IgD-negative memory B cell (primary cell): ENCODE measurements at regions not wholly inside any gene's neighbourhood (a gene's known extent, or its start where the extent isn't known, plus 50 kb on each side); places are given as distances from the start of the nearest gene placed in this dataset.
"Not testable (repeated sequence)": the region's sequence is repeated elsewhere in the genome, so short reads cannot be mapped to it uniquely, and the experiment has no call there.

Source experiments
- H3K27ac Mint-ChIP-seq, 3 donors: one replicate each; pipeline ENCODE4 v1.8.0; 2020 to 2022; ENCODE audit warnings: mild to moderate bottlenecking in 3 of 3, mixed read lengths in 3 of 3, moderate library complexity in 1 of 3
- H3K27me3 Mint-ChIP-seq: one replicate; pipeline ENCODE4 v1.8.0; 2021; ENCODE audit warnings: mixed read lengths
- H3K36me3 Mint-ChIP-seq: one replicate; pipeline ENCODE4 v1.8.0; 2020; ENCODE audit warnings: mild to moderate bottlenecking, mixed read lengths
- H3K4me1 Mint-ChIP-seq, 3 donors: one replicate each; pipeline ENCODE4 v1.8.0; 2020 to 2022; ENCODE audit warnings: mixed read lengths in 3 of 3, mild to moderate bottlenecking in 1 of 3
- H3K4me3 Mint-ChIP-seq, 4 donors: one replicate each; pipeline ENCODE4 v1.8.0; 2020 to 2022; ENCODE audit warnings: mild to moderate bottlenecking in 4 of 4, mixed read lengths in 4 of 4, moderate library complexity in 3 of 4
- H3K9me3 Mint-ChIP-seq, 3 donors: one replicate each; pipeline ENCODE4 v1.8.0; 2020 to 2021; ENCODE audit warnings: mixed read lengths in 3 of 3, mild to moderate bottlenecking in 1 of 3

DNA sequence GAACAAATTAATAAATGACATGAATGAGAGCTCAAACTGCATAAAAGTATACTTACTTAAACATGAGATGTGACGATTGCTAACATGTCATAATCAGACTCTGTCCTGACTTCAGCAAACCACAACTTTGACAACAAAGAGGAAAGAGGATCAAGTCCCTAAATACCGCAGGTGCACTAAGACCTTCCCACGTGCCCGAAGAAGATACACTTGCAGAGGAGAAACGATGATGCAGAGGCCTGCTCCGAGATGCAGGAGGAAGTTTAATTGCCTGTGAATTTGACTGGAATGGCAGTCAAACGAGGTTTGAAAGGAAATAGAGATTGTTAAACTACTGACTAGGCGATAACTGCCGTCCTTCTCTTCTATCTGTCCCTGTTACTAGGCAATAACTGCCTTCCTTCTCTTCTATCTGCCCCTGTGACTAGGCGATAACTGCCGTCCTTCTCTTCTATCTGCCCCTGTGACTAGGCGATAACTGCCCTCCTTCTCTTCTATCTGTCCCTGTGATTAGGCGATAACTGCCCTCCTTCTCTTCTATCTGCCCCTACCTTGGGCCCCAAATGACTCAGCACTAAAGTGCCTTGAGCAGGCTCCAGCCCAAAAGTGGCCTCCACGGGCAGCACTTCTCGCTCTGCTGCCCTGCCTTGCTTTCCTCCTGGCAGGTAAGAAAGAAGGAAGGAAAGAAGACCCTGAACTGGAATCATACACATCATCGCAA, 2226.0 kb upstream of the DEFB115 start:
- not testable (repeated sequence) for H3K27ac Mint-ChIP-seq, H3K4me3 Mint-ChIP-seq, H3K36me3 Mint-ChIP-seq, H3K27me3 Mint-ChIP-seq, H3K4me1 Mint-ChIP-seq
- peaks cover 5 to 26% (median 7%) of the 10 kb centered on the region in 3 donors for H3K9me3 Mint-ChIP-seq

- H3K36me3 Mint-ChIP-seq, H3K27ac Mint-ChIP-seq, H3K4me1 Mint-ChIP-seq, H3K27me3 Mint-ChIP-seq, H3K4me3 Mint-ChIP-seq: not testable (repeated sequence)
- H3K9me3 Mint-ChIP-seq: peaks cover 1 to 18% (median 4%) of the 10 kb centered on the region in 3 donors
Measured at GRCh38 chr20:29044239-29044638, 2213.2 kb upstream of the DEFB115 start.

DNA sequence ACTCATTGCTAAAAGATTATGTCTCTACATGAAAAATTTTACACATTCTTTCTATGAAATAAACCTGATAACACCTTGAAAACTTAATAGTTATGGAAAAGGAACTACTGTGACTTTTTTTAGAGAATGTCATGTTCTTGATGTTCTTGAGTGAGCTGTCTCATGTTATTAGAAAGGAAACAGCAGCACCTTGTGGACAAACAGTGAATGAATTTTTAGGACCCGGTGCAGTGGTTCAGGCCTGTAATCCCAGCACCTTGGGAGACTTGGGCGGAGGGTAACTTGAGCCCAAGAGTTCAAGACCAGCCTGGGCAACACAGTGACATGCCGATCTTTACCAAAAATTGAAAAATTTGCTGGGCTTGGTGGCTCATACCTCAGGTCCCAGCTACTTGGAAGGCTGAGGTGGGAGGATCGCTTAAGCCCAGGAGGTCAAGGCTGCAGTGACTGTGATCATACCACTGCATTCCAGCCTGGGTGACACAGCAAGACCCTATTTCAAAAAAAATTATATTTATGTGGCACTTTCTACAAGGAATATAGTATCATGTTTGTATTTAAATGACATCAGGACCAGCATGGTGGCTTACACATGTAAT, 2207.4 kb upstream of the DEFB115 start:
- H3K4me1 Mint-ChIP-seq, H3K4me3 Mint-ChIP-seq, H3K36me3 Mint-ChIP-seq, H3K27ac Mint-ChIP-seq, H3K27me3 Mint-ChIP-seq: not testable (repeated sequence)
- H3K9me3 Mint-ChIP-seq: peaks cover 0 to 17% (median 2%) of the 10 kb centered on the region in 3 donors

DNA sequence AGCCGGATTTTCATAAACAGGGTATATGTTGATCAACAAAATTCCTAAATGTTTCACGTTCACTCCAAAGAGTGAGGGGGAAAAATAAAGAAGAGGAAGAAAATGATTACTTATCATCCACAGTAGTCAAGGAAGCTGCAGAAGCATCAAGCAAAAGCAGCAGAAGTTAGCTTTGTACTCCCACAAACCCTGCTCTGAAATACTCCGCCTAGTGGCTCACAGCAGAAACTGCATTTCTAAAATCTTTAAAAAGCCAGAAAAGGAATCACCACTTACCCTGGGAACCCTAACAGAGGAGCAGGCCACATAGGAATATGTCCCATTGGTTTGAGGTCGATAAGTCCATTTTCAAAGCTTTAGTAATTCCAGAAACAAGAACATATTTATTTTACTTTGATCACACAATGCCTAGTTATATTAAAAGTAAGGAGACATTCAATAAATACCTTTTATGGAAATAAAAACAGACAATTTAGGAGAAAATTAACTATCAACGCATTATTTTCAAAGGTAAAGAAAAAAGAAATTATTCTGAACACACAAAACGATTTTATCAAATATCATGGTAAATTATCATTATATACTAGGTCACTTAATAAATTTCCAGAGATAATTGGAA, 2199.5 kb upstream of the DEFB115 start:
- not testable (repeated sequence) for H3K4me1 Mint-ChIP-seq, H3K36me3 Mint-ChIP-seq, H3K27ac Mint-ChIP-seq, H3K4me3 Mint-ChIP-seq, H3K27me3 Mint-ChIP-seq
- H3K9me3 Mint-ChIP-seq: peaks cover 2 to 11% (median 4%) of the 10 kb centered on the region in 3 donors

- not testable (repeated sequence) for H3K27me3 Mint-ChIP-seq, H3K27ac Mint-ChIP-seq, H3K36me3 Mint-ChIP-seq, H3K4me3 Mint-ChIP-seq, H3K4me1 Mint-ChIP-seq
- H3K9me3 Mint-ChIP-seq: peaks cover 7 to 17% (median 11%) of the 10 kb centered on the region in 3 donors
Measured at GRCh38 chr20:29062451-29062850, 2195.0 kb upstream of the DEFB115 start.

DNA sequence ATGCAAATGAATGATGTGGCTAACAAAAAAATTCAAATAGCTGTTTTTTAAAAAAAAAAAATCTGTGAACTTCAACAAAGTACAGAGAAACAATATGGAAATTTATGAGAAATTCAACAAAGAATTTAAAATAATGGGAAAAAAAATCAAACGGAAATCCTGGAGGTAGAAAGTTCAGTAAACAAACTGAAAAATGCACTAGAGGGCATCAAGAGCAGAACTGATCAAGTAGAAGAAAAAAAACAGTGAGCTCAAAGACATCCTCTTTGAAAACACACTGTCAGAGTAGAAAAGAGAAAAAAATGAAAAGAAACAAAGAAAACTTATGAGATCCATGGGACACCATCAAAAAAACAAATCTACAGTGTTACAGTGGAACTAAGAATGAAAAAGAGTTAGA, 2191.1 kb upstream of the DEFB115 start:
- H3K36me3 Mint-ChIP-seq, H3K27ac Mint-ChIP-seq, H3K4me1 Mint-ChIP-seq, H3K27me3 Mint-ChIP-seq, H3K4me3 Mint-ChIP-seq: not testable (repeated sequence)
- peaks cover 10 to 17% (median 16%) of the 10 kb centered on the region in 3 donors for H3K9me3 Mint-ChIP-seq

DNA sequence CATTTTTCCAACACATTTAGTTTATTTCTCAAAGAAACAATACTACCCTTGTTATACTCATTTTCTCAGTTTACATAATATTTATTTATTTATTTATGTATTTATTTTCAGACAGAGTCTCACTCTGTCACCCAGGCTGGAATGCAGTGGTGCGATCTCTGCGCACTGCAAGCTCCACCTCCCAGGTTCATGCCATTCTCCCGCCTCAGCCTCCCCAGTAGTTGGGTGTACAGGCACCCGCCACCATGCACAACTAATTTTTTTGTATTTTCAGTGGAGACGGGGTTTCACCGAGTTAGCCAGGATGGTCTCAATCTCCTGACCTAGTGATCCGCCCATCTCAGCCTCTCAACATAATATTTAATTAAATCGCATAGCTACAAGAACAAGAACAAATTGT, 2183.8 kb upstream of the DEFB115 start:
- H3K27me3 Mint-ChIP-seq, H3K36me3 Mint-ChIP-seq, H3K4me3 Mint-ChIP-seq, H3K4me1 Mint-ChIP-seq, H3K27ac Mint-ChIP-seq: not testable (repeated sequence)
- H3K9me3 Mint-ChIP-seq: peaks cover 4 to 16% (median 6%) of the 10 kb centered on the region in 3 donors

- Mint-ChIP-seq H3K27ac (no peak overlapping the region), H3K4me1 (no peaks in the 10 kb centered on the region), H3K4me3 (peak overlapping the region in 2 of 4 donors; percentile 44 to 80), H3K27me3 (no peaks in the 10 kb centered on the region), H3K9me3 (peaks cover 3 to 18% (median 5%) of the 10 kb centered on the region in 3 donors), H3K36me3 (no peaks in the 10 kb centered on the region)
Measured at GRCh38 chr20:29079769-29080690, 2177.4 kb upstream of the DEFB115 start.

GRCh38 chr20:29081712-29082111, 2175.8 kb upstream of the DEFB115 start:
- not testable (repeated sequence) for H3K36me3 Mint-ChIP-seq, H3K4me1 Mint-ChIP-seq, H3K4me3 Mint-ChIP-seq, H3K27ac Mint-ChIP-seq, H3K27me3 Mint-ChIP-seq
- peaks cover 6 to 25% (median 7%) of the 10 kb centered on the region in 3 donors for H3K9me3 Mint-ChIP-seq

DNA sequence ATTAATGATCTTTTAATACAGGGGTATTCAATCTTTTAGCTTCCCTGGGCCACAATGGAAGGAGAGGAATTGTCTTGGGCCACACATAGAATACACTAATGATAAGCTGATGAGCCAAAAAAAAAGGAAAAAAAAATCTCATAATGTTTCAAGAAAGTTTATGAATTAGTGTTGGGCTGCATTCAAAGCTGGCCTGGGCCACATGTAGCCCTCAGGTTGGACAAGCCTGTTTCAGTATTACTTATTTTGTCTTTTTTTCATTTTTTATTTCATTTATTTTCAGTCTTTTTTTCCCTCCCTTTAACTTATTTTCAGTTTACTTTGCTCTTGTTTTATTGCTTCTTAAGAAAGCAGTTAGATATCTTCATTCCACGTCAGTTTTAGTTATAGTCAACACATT, 2171.8 kb upstream of the DEFB115 start:
- peaks cover 6 to 17% (median 6%) of the 10 kb centered on the region in 3 donors for H3K9me3 Mint-ChIP-seq
- no peak overlapping the region for H3K4me3 Mint-ChIP-seq
- no peaks in the 10 kb centered on the region for H3K36me3 Mint-ChIP-seq
- H3K27ac Mint-ChIP-seq: no peak overlapping the region
- no peaks in the 10 kb centered on the region for H3K4me1 Mint-ChIP-seq
- H3K27me3 Mint-ChIP-seq: no peaks in the 10 kb centered on the region

DNA sequence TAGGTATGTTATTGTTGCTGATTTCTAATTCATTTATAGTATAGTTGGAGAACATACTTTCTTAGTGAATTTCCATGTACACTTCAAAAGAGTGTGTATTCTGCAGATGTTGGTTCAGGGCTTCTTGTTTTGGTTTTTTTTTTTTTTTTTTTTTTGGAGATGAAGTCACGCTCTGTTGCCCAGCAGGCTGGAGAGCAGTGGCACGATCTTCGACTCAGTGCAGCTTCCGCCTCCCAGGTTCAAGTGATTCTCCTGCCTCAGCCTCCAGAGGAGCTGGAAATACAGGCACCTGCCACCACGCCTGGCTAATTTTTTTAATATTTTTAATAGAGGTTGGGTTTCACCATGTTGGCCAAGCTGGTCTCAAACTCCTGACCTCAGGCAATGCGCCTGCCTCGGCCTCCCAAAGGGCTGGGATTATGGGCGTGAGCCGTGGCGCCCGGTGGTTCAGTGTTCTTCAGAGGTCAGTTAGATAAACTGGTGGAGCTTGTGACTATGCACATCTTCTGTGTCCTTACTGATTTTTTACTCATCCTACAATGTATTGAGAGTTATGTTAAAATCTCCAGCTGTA, 2171.2 kb upstream of the DEFB115 start:
- H3K27ac Mint-ChIP-seq, H3K27me3 Mint-ChIP-seq, H3K4me1 Mint-ChIP-seq, H3K4me3 Mint-ChIP-seq, H3K36me3 Mint-ChIP-seq: not testable (repeated sequence)
- peaks cover 6 to 17% (median 6%) of the 10 kb centered on the region in 3 donors for H3K9me3 Mint-ChIP-seq

DNA sequence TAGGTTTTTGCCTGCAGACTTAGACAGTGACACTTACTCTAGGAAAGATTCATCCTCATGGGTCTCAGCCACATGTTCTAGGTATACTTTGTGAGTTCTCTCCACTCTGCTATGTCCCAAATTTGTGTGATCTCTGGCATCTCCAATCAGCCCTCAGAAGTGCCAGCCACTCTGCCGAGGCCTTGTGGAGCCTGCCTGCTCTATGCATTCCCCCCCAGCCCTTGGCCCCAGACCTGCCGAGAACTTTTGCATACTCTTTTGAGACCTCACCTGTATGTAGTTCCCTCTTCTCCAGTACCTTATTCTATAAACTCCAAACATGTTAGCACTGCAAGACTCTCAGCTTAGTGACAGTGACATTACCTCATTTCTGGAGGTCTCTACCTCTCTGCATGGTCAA, 2170.5 kb upstream of the DEFB115 start:
- Mint-ChIP-seq H3K4me1 (no peaks in the 10 kb centered on the region), H3K27me3 (no peaks in the 10 kb centered on the region), H3K36me3 (no peaks in the 10 kb centered on the region), H3K4me3 (no peak overlapping the region), H3K27ac (no peak overlapping the region), H3K9me3 (peaks cover 6 to 17% (median 6%) of the 10 kb centered on the region in 3 donors)

- not testable (repeated sequence) for H3K27me3 Mint-ChIP-seq, H3K36me3 Mint-ChIP-seq, H3K4me1 Mint-ChIP-seq, H3K4me3 Mint-ChIP-seq, H3K27ac Mint-ChIP-seq
- H3K9me3 Mint-ChIP-seq: peaks cover 6 to 17% (median 6%) of the 10 kb centered on the region in 3 donors
Measured at GRCh38 chr20:29087887-29088286, 2169.6 kb upstream of the DEFB115 start.

DNA sequence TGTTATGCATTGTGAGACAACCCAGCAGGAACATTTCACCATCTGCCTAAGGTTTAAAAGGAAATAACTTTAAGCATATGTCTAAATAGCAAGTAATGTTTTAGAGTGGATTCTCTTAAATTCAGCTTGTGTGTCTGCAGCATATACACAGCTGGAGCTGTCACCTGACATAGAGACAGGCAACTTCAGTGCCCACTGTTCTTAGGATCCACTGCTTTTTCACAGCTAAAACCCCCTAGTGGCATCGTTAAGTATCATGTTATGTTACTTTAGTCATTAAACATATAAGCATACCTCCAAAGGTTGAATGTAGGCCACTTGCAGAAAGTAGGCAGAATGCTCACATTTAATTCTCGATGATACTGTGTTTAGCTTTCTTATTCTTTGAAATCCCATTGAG, 2169.0 kb upstream of the DEFB115 start:
- not testable (repeated sequence) for H3K4me1 Mint-ChIP-seq, H3K27ac Mint-ChIP-seq, H3K36me3 Mint-ChIP-seq, H3K27me3 Mint-ChIP-seq, H3K4me3 Mint-ChIP-seq
- H3K9me3 Mint-ChIP-seq: peaks cover 4 to 17% (median 6%) of the 10 kb centered on the region in 3 donors

GRCh38 chr20:29089409-29089808, 2168.1 kb upstream of the DEFB115 start:
- H3K27me3 Mint-ChIP-seq, H3K27ac Mint-ChIP-seq, H3K36me3 Mint-ChIP-seq, H3K4me1 Mint-ChIP-seq, H3K4me3 Mint-ChIP-seq: not testable (repeated sequence)
- peaks cover 2 to 13% (median 4%) of the 10 kb centered on the region in 3 donors for H3K9me3 Mint-ChIP-seq
